Mammary epithelial cell (primary cell): ENCODE measurements at regions not wholly inside any gene's neighbourhood (a gene's known extent, or its start where the extent isn't known, plus 50 kb on each side); places are given as distances from the start of the nearest gene placed in this dataset.

Experiments used
- CTCF ChIP-seq, 2 donors: IDR thresholded peaks in 1 of 2; conservative IDR thresholded peaks in 1 of 2; 2 replicates each; pipeline ENCODE4 v1.5.1; 2011 to 2012; ENCODE audit warnings: inconsistent platforms in 2 of 2, low read length in 2 of 2, mild to moderate bottlenecking in 2 of 2, control low read depth in 1 of 2, low read depth in 1 of 2; ENCODE audit not compliant: insufficient read depth in 1 of 2; ENCODE audit errors: extremely low read depth in 1 of 2
- EZH2 ChIP-seq: IDR thresholded peaks from 2 replicates; pipeline ENCODE4 v1.6.1; 2012; ENCODE audit warnings: low read length, inconsistent platforms, borderline replicate concordance

- TF ChIP-seq CTCF (conservative IDR thresholded peaks at IDR 0.05 in 1 of 2, IDR thresholded peaks at IDR 0.05 in 1 of 2; ENCODE audit: extremely low read depth in 1 of 2, insufficient read depth in 1 of 2, low read depth in 1 of 2, low read length in 2 of 2), result no peak
- no peak for TF ChIP-seq EZH2
Observed at GRCh38 chr4:140213749-140214148, 59.8 kb upstream of the MAML3 start.
